ENCODE measurements at regions not wholly inside any gene's neighbourhood (a gene's known extent, or its start where the extent isn't known, plus 50 kb on each side); places are given as distances from the start of the nearest gene placed in this dataset.

DNA sequence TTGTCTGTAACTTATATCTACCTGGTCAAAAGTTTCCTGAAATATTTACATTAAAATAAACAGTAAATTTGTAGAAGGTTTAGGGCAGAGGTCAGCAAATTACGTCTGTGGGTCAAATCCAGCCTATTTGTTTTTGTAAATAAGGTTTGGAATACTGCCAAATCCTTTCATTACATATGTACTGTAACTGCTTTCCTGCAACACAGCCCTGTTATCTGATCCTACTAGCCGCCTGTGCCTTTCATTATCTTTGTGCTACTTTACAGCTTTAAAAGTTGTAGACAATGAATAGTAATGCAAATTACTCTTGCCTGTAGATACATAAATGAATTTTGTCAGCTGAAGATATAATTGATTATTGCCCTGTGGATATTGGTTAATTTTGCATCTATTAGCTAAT, 369.6 kb upstream of the SLC7A11 start:
- TF ChIP-seq CTCF (IDR thresholded peaks at IDR 0.05), result no peak
- no peak for TF ChIP-seq POLR2A (IDR thresholded peaks at IDR 0.05)
- TF ChIP-seq POLR2AphosphoS5 (IDR thresholded peaks at IDR 0.05), result no peak
